ENCODE measurements at regions not wholly inside any gene's neighbourhood (a gene's known extent, or its start where the extent isn't known, plus 50 kb on each side); places are given as distances from the start of the nearest gene placed in this dataset.
A peak's percentile ranks its signal among the peaks of the same experiment; 100 is the strongest.

DNA sequence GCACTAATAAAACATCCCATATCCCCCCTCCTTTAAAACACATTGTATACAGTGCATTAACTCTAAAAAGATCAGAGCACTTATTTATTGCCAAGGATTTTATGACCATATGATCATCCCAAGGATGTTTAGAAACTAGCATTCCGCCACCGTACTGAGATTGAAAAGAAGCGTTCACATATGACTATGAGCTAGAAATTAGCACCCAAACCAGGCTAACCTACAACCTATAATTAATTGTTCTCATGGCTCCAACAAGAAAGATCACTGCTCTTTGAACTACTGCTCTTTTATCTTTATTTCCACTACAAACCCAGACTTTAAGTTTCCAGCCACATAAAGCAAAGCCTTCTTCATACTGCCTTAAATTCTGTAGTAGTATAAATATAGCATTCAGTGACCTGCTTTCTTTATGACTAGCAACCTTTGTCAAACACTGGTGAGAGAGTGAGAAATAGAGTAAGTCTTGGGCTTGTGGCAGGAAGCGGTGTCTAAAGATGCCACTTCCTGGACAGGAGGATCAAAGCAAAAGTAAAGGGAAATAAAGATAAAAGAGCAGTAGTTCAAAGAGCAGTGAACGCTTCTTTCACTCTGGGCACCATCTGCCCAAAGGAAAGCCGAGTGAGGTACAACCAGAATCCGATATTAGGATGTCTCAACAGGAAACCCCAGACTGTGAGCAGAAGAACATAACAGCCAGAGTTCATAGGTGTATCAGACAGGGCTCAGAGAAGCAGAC is 151.1 kb upstream of the ERCC6L2 start (continued):
- TF ChIP-seq, protein P1, sequence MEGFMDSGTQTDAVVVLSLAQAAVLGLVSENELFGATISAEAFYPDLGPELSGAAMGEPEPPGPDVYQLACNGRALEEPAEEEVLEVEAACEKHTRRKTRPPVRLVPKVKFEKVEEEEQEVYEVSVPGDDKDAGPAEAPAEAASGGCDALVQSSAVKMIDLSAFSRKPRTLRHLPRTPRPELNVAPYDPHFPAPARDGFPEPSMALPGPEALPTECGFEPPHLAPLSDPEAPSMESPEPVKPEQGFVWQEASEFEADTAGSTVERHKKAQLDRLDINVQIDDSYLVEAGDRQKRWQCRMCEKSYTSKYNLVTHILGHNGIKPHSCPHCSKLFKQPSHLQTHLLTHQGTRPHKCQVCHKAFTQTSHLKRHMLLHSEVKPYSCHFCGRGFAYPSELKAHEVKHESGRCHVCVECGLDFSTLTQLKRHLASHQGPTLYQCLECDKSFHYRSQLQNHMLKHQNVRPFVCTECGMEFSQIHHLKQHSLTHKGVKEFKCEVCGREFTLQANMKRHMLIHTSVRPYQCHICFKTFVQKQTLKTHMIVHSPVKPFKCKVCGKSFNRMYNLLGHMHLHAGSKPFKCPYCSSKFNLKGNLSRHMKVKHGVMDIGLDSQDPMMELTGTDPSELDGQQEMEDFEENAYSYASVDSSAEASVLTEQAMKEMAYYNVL (CRISPR knock-in tag; IDR thresholded peaks at IDR 0.05; ENCODE audit: borderline replicate concordance), result peak; percentile 90; the same call in 1 of the 2 replicates
- TF ChIP-seq, protein P2, sequence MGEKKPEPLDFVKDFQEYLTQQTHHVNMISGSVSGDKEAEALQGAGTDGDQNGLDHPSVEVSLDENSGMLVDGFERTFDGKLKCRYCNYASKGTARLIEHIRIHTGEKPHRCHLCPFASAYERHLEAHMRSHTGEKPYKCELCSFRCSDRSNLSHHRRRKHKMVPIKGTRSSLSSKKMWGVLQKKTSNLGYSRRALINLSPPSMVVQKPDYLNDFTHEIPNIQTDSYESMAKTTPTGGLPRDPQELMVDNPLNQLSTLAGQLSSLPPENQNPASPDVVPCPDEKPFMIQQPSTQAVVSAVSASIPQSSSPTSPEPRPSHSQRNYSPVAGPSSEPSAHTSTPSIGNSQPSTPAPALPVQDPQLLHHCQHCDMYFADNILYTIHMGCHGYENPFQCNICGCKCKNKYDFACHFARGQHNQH (CRISPR knock-in tag; IDR thresholded peaks at IDR 0.05), result peak; percentile 77; the same call in 1 of the 2 replicates
- TF ChIP-seq EED (CRISPR knock-in tag; IDR thresholded peaks at IDR 0.05) (no peak), CENPT (CRISPR knock-in tag; IDR thresholded peaks at IDR 0.05; ENCODE audit: low read depth) (no peak), RFX1 (IDR thresholded peaks at IDR 0.05) (no peak), TOPORS (CRISPR knock-in tag; IDR thresholded peaks at IDR 0.05) (no peak), CHCHD3 (CRISPR knock-in tag; IDR thresholded peaks at IDR 0.05) (no peak), RAD51 (IDR thresholded peaks at IDR 0.05; ENCODE audit: borderline replicate concordance) (no peak), ZNF354B (CRISPR knock-in tag; IDR thresholded peaks at IDR 0.05) (no peak), ZBTB7B (CRISPR knock-in tag; IDR thresholded peaks at IDR 0.05) (no peak), KLF15 (CRISPR knock-in tag; IDR thresholded peaks at IDR 0.05; ENCODE audit: borderline replicate concordance) (no peak), GATAD1 (CRISPR knock-in tag; IDR thresholded peaks at IDR 0.05) (no peak), MED1 (CRISPR knock-in tag; IDR thresholded peaks at IDR 0.05) (peak; percentile 85), POLR2AphosphoS5 (IDR thresholded peaks at IDR 0.05; ENCODE audit: low read depth, low read length) (no peak), EHMT2 (IDR thresholded peaks at IDR 0.05; ENCODE audit: borderline replicate concordance, low read depth, low read length) (peak; percentile 40; the same call in 1 of the 2 replicates), SNAI1 (CRISPR knock-in tag; IDR thresholded peaks at IDR 0.05; ENCODE audit: borderline replicate concordance) (no peak), ZNF44 (CRISPR knock-in tag; IDR thresholded peaks at IDR 0.05) (no peak)
- TF ChIP-seq, protein P3, sequence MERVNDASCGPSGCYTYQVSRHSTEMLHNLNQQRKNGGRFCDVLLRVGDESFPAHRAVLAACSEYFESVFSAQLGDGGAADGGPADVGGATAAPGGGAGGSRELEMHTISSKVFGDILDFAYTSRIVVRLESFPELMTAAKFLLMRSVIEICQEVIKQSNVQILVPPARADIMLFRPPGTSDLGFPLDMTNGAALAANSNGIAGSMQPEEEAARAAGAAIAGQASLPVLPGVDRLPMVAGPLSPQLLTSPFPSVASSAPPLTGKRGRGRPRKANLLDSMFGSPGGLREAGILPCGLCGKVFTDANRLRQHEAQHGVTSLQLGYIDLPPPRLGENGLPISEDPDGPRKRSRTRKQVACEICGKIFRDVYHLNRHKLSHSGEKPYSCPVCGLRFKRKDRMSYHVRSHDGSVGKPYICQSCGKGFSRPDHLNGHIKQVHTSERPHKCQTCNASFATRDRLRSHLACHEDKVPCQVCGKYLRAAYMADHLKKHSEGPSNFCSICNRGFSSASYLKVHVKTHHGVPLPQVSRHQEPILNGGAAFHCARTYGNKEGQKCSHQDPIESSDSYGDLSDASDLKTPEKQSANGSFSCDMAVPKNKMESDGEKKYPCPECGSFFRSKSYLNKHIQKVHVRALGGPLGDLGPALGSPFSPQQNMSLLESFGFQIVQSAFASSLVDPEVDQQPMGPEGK (CRISPR knock-in tag; IDR thresholded peaks at IDR 0.05), result no peak; the same call in 1 of the 2 replicates
- TF ChIP-seq, protein P4, sequence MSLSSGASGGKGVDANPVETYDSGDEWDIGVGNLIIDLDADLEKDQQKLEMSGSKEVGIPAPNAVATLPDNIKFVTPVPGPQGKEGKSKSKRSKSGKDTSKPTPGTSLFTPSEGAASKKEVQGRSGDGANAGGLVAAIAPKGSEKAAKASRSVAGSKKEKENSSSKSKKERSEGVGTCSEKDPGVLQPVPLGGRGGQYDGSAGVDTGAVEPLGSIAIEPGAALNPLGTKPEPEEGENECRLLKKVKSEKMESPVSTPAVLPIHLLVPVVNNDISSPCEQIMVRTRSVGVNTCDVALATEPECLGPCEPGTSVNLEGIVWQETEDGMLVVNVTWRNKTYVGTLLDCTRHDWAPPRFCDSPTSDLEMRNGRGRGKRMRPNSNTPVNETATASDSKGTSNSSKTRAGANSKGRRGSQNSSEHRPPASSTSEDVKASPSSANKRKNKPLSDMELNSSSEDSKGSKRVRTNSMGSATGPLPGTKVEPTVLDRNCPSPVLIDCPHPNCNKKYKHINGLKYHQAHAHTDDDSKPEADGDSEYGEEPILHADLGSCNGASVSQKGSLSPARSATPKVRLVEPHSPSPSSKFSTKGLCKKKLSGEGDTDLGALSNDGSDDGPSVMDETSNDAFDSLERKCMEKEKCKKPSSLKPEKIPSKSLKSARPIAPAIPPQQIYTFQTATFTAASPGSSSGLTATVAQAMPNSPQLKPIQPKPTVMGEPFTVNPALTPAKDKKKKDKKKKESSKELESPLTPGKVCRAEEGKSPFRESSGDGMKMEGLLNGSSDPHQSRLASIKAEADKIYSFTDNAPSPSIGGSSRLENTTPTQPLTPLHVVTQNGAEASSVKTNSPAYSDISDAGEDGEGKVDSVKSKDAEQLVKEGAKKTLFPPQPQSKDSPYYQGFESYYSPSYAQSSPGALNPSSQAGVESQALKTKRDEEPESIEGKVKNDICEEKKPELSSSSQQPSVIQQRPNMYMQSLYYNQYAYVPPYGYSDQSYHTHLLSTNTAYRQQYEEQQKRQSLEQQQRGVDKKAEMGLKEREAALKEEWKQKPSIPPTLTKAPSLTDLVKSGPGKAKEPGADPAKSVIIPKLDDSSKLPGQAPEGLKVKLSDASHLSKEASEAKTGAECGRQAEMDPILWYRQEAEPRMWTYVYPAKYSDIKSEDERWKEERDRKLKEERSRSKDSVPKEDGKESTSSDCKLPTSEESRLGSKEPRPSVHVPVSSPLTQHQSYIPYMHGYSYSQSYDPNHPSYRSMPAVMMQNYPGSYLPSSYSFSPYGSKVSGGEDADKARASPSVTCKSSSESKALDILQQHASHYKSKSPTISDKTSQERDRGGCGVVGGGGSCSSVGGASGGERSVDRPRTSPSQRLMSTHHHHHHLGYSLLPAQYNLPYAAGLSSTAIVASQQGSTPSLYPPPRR (CRISPR knock-in tag; IDR thresholded peaks at IDR 0.05; ENCODE audit: borderline replicate concordance), result peak; percentile 37; the same call in 1 of the 2 replicates

Data from HepG2 (cell line).